ENCODE measurements at regions not wholly inside any gene's neighbourhood (a gene's known extent, or its start where the extent isn't known, plus 50 kb on each side); places are given as distances from the start of the nearest gene placed in this dataset.
A peak's percentile ranks its signal among the peaks of the same experiment; 100 is the strongest.

DNA sequence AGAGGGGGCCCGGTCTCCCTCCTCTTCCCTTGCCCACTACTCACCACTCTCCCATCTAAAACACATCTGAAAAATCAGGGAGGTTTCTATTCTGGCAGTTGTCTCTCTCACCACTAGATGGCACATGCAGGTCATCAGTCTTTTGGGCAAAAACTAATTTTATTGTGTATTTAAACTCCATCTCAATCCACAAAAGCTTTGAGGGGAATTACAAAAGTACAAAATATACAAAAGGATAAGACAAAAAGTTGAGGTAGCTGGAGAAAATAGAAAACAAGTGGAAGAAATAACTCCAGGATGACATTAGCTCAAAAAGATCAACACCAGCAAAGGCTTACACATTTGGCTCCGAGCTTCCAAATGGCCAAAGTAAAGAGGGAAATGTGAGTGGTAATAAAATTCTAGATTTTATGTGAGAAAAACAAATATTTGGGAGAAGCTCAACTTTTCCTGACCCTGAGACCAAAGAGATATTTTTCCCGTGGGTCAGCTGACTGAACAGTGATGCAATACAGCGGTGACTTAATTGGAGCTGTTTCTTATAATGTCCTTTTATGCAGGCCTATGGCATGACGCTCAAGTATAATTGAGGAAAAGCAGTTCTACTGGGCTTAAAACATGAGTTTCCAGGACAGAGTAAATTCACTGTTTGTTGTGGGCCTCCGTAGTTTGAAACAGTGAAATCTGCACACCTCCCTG lies 79.8 kb upstream of the CHD6 start:
- FAIRE-seq: no peak
- SMC1A ChIA-PET (ENCODE audit: uncharacterized antibody, unreplicated experiment): interaction anchor here (0.7 to 1.1 kb wide), 4 partner anchors 17 to 89 kb away, joined by 3 read pairs; no protein-coding TSS in a partner anchor
- Histone ChIP-seq H3K27me3 (replicated peaks in 1 of 2; ENCODE audit: control insufficient read depth in 2 of 2, insufficient read depth in 2 of 2, low read length in 1 of 2) (no peaks in the 10 kb centered on the region), H3K4me1 (ENCODE audit: control insufficient read depth, insufficient read depth, low read length) (no peaks in the 10 kb centered on the region), H4K20me1 (ENCODE audit: control insufficient read depth, insufficient read depth) (no peaks in the 10 kb centered on the region), H3K4me3 (no peak overlapping the region), H3K36me3 (ENCODE audit: control insufficient read depth in 2 of 2, insufficient read depth in 2 of 2, low read length in 1 of 2) (no peaks in the 10 kb centered on the region), H3K9ac (ENCODE audit: control insufficient read depth, insufficient read depth, low read length) (no peak overlapping the region), H3K79me2 (ENCODE audit: control insufficient read depth, insufficient read depth, low read length) (no peaks in the 10 kb centered on the region), H2AFZ (ENCODE audit: control insufficient read depth, low read depth, low read length) (no peak overlapping the region), H3K9me3 (replicated peaks; ENCODE audit: control insufficient read depth, insufficient read depth, low read length) (no peaks in the 10 kb centered on the region), H3K4me2 (ENCODE audit: control insufficient read depth, insufficient read depth) (no peak overlapping the region), H3K27ac (ENCODE audit: control insufficient read depth, insufficient read depth) (no peak overlapping the region)
- no peak for DNase-seq (ENCODE audit: low read depth, low spot score)
- ATAC-seq: no peak
- POLR2A ChIA-PET: no interaction called here
- TF ChIP-seq MTA3 (IDR thresholded peaks at IDR 0.05; ENCODE audit: borderline replicate concordance, low read length) (no peak), RAD21 (IDR thresholded peaks at IDR 0.05; ENCODE audit: insufficient read depth, low read depth, low read length) (peak; percentile 66), SMC3 (IDR thresholded peaks at IDR 0.05; ENCODE audit: borderline replicate concordance, low read length) (peak; percentile 53), CTCF (IDR thresholded peaks at IDR 0.05 in 2 of 3, conservative IDR thresholded peaks at IDR 0.05 in 1 of 3; ENCODE audit: control insufficient read depth in 2 of 3, extremely low read depth in 1 of 3, insufficient read depth in 1 of 3, low read depth in 3 of 3, low read length in 3 of 3) (peak; percentile 71 to 87 (median 81))
- no TSS peak for BruUV-seq (replicated peaks)
- in situ Hi-C loops (cut with MboI): no loop called here
- RAD21 ChIA-PET (ENCODE audit: unreplicated experiment): interaction anchor here (1.0 to 1.3 kb wide), 2 partner anchors 189 to 197 kb away, joined by 3 read pairs; no protein-coding TSS in a partner anchor
- CTCF ChIA-PET: interaction anchor here (0.7 to 2.2 kb wide), 19 partner anchors 8 to 1489 kb away, joined by 3 to 6 read pairs (median 3); no protein-coding TSS in a partner anchor
- 66% methylated on average over 6 of the region's 6 CpGs for WGBS (ENCODE audit: insufficient coverage, insufficient replicate concordance, low lambda C conversion rate, missing lambda C conversion rate)
- intact Hi-C loops (cut with micrococcal nuclease; ENCODE audit: unreplicated experiment): no loop called here
